ENCODE measurements at regions not wholly inside any gene's neighbourhood (a gene's known extent, or its start where the extent isn't known, plus 50 kb on each side); places are given as distances from the start of the nearest gene placed in this dataset.

- no peak for TF ChIP-seq CTCF (IDR thresholded peaks at IDR 0.05; ENCODE audit: control insufficient read depth, insufficient read depth, low read depth, low read length, missing control alignments)
These were observed 132.9 kb downstream of the CBLN2 start for GRCh38 chr18:72411261-72411660.

GRCh38 chr18:72410399-72410798 lies 133.7 kb downstream of the CBLN2 start:
- H3K4me3 ChIP-seq (ENCODE audit: control insufficient read depth, low read depth, low read length): no peak overlapping the region
- TF ChIP-seq CTCF (IDR thresholded peaks at IDR 0.05; ENCODE audit: control insufficient read depth, insufficient read depth, low read depth, low read length, missing control alignments): no peak
- no peak for DNase-seq (ENCODE audit: low read depth)

More at GRCh38 chr18:72411261-72411660, 132.9 kb downstream of the CBLN2 start:
- DNase-seq (ENCODE audit: low read depth): no peak
- no peak overlapping the region for H3K4me3 ChIP-seq (ENCODE audit: control insufficient read depth, low read depth, low read length)

- TF ChIP-seq CTCF (IDR thresholded peaks at IDR 0.05; ENCODE audit: control insufficient read depth, insufficient read depth, low read depth, low read length, missing control alignments): no peak
- no peak for DNase-seq (ENCODE audit: low read depth)
- H3K4me3 ChIP-seq (ENCODE audit: control insufficient read depth, low read depth, low read length): no peak overlapping the region
These were observed 134.2 kb downstream of the CBLN2 start for GRCh38 chr18:72409903-72410302.

GRCh38 chr18:72407048-72407447 lies 137.1 kb downstream of the CBLN2 start:
- no peak for DNase-seq (ENCODE audit: low read depth)
- no peak overlapping the region for H3K4me3 ChIP-seq (ENCODE audit: control insufficient read depth, low read depth, low read length)
- no peak for TF ChIP-seq CTCF (IDR thresholded peaks at IDR 0.05; ENCODE audit: control insufficient read depth, insufficient read depth, low read depth, low read length, missing control alignments)

- no peak overlapping the region for H3K4me3 ChIP-seq (ENCODE audit: control insufficient read depth, low read depth, low read length)
- DNase-seq (ENCODE audit: low read depth): no peak
- TF ChIP-seq CTCF (IDR thresholded peaks at IDR 0.05; ENCODE audit: control insufficient read depth, insufficient read depth, low read depth, low read length, missing control alignments): no peak
These were observed 152.2 kb downstream of the CBLN2 start for GRCh38 chr18:72391951-72392350.

- H3K4me3 ChIP-seq (ENCODE audit: control insufficient read depth, low read depth, low read length): no peak overlapping the region
- no peak for DNase-seq (ENCODE audit: low read depth)
- TF ChIP-seq CTCF (IDR thresholded peaks at IDR 0.05; ENCODE audit: control insufficient read depth, insufficient read depth, low read depth, low read length, missing control alignments): no peak
These were observed 152.7 kb downstream of the CBLN2 start for GRCh38 chr18:72391427-72391826.

- TF ChIP-seq CTCF (IDR thresholded peaks at IDR 0.05; ENCODE audit: control insufficient read depth, insufficient read depth, low read depth, low read length, missing control alignments): no peak
- H3K4me3 ChIP-seq (ENCODE audit: control insufficient read depth, low read depth, low read length): no peak overlapping the region
- DNase-seq (ENCODE audit: low read depth): no peak
These were observed 166.1 kb downstream of the CBLN2 start for GRCh38 chr18:72378016-72378415.
